ENCODE measurements at regions not wholly inside any gene's neighbourhood (a gene's known extent, or its start where the extent isn't known, plus 50 kb on each side); places are given as distances from the start of the nearest gene placed in this dataset.

DNA sequence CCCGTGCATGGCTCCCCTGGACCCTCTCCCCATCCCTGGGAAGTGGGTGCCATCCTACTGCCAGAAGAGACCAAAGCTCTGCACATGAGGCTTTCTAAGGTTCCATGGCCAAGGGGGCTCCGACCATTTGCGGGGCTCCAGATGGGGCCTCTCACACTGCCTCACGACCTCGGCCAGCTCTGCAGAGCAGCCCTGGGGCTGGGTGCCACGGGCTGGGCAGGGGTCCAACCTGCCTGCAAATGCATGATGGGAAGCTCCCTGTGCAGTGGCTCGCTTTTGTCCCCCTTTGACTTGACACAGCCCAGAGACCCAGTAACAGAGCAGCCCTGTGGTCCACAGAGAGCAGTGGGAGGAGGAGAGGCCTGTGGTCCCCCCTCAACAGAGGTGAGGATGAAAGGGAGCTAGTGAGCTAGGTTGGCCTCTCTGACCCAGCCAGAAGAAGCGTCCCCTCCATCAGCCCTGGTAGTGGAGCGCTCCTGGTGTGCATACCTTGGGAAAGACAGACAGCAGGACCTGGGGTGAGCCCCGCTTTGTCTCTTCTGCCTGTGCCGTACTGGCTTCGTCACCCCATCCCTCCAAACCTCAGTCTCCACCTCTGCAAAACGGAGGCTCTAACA, 174.1 kb downstream of the DDX1 start:
- no peak overlapping the region for H3K4me3 ChIP-seq (ENCODE audit: control insufficient read depth, low read depth, low read length)
- DNase-seq (ENCODE audit: low read depth): no peak
- TF ChIP-seq, protein P1, sequence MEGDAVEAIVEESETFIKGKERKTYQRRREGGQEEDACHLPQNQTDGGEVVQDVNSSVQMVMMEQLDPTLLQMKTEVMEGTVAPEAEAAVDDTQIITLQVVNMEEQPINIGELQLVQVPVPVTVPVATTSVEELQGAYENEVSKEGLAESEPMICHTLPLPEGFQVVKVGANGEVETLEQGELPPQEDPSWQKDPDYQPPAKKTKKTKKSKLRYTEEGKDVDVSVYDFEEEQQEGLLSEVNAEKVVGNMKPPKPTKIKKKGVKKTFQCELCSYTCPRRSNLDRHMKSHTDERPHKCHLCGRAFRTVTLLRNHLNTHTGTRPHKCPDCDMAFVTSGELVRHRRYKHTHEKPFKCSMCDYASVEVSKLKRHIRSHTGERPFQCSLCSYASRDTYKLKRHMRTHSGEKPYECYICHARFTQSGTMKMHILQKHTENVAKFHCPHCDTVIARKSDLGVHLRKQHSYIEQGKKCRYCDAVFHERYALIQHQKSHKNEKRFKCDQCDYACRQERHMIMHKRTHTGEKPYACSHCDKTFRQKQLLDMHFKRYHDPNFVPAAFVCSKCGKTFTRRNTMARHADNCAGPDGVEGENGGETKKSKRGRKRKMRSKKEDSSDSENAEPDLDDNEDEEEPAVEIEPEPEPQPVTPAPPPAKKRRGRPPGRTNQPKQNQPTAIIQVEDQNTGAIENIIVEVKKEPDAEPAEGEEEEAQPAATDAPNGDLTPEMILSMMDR (conservative IDR thresholded peaks at IDR 0.05; ENCODE audit: control insufficient read depth, insufficient read depth, low read depth, low read length): no peak

DNA sequence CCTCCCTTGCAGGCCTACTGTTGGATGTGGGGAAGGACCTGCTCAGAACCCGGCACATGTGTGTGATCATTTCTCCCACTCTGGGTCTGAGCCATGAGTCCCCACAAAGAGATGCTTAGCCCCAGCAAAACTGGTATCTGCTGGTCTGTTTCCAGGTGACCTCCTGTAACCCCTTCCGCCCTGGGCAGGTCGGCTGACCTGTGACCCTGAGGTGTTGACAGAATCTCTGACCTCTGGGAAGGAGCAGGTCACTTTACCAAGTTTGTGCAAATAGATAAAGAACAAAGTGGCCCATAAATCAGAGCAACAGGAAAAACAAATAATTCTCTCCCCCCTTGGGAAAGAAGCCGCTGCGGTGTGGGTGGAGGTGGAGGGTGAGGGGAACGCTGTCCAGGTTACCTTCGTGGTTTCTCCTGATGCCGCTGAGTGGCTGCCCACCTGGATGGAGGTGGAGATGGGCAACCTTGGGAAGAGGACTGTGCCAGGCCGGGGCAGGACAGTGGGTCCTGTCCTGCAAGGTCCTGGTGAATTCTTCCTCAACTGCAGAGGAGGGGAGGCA, 174.0 kb upstream of the MYCN start:
- no peak for DNase-seq (ENCODE audit: low read depth)
- TF ChIP-seq, protein P1 (conservative IDR thresholded peaks at IDR 0.05; ENCODE audit: control insufficient read depth, insufficient read depth, low read depth, low read length): no peak
- no peak overlapping the region for H3K4me3 ChIP-seq (ENCODE audit: control insufficient read depth, low read depth, low read length)

GRCh38 chr2:15766911-15767597, 173.3 kb upstream of the MYCN start:
- no peak for DNase-seq (ENCODE audit: low read depth)
- TF ChIP-seq, protein P1 (conservative IDR thresholded peaks at IDR 0.05; ENCODE audit: control insufficient read depth, insufficient read depth, low read depth, low read length): no peak
- no peak overlapping the region for H3K4me3 ChIP-seq (ENCODE audit: control insufficient read depth, low read depth, low read length)

DNA sequence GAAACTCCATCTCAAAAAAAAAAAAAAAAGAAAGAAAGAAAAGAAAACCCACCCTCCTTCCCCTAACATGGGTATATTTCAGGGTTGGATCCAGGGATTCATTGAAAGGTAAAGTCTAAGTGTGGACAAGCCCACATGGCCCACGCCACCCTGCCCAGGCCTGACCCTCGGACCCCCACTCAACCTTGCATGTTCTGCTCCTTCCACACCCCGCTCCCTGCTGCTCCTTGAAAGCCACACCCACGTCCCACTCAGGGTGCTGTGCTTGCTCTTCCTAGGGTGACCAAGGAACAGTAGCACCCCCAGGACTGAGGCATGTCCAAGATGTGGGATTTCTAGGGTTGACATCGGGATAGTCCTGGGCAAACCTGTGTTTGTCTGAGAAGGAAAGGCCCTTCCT, 172.7 kb upstream of the MYCN start:
- TF ChIP-seq, protein P1 (conservative IDR thresholded peaks at IDR 0.05; ENCODE audit: control insufficient read depth, insufficient read depth, low read depth, low read length): no peak
- H3K4me3 ChIP-seq (ENCODE audit: control insufficient read depth, low read depth, low read length): no peak overlapping the region
- DNase-seq (ENCODE audit: low read depth): no peak

GRCh38 chr2:15768142-15768541, 172.2 kb upstream of the MYCN start:
- TF ChIP-seq, protein P1 (conservative IDR thresholded peaks at IDR 0.05; ENCODE audit: control insufficient read depth, insufficient read depth, low read depth, low read length): no peak

GRCh38 chr2:15768615-15769014, 171.7 kb upstream of the MYCN start:
- TF ChIP-seq, protein P1 (conservative IDR thresholded peaks at IDR 0.05; ENCODE audit: control insufficient read depth, insufficient read depth, low read depth, low read length): no peak
- DNase-seq (ENCODE audit: low read depth): no peak
- no peak overlapping the region for H3K4me3 ChIP-seq (ENCODE audit: control insufficient read depth, low read depth, low read length)

More at GRCh38 chr2:15768142-15768541, 172.2 kb upstream of the MYCN start:
- no peak overlapping the region for H3K4me3 ChIP-seq (ENCODE audit: control insufficient read depth, low read depth, low read length)
- no peak for DNase-seq (ENCODE audit: low read depth)
